Tibial nerve (tissue), 4 donors: ENCODE measurements at regions not wholly inside any gene's neighbourhood (a gene's known extent, or its start where the extent isn't known, plus 50 kb on each side); places are given as distances from the start of the nearest gene placed in this dataset.

Experiments used
- CTCF ChIP-seq, 5 experiments: fragments of 200-600 bp in 3 of 5; fragments of 450-650 bp in 2 of 5; sonication (generic) in 3 of 5; IDR thresholded peaks; one replicate each; pipeline ENCODE4 v1.5.1; 2016 to 2019; ENCODE audit warnings: antibody characterized with exemption in 5 of 5, mild to moderate bottlenecking in 3 of 5, moderate library complexity in 2 of 5
- EP300 ChIP-seq, 2 donors: sonication (generic); formaldehyde crosslinking; IDR thresholded peaks; one replicate each; pipeline ENCODE4 v1.6.1; 2017; ENCODE audit warnings: antibody characterized with exemption in 2 of 2, mild to moderate bottlenecking in 1 of 2
- POLR2A ChIP-seq, 2 donors: fragments of 450-650 bp; IDR thresholded peaks; one replicate each; pipeline ENCODE4 v1.6.1; 2017; ENCODE audit warnings: antibody characterized with exemption in 2 of 2, mild to moderate bottlenecking in 2 of 2, moderate library complexity in 2 of 2

- TF ChIP-seq CTCF (IDR thresholded peaks at IDR 0.05) (no peak), EP300 (IDR thresholded peaks at IDR 0.05) (no peak), POLR2A (IDR thresholded peaks at IDR 0.05) (no peak)
These were observed 503.3 kb upstream of the CDH5 start for GRCh38 chr16:65863236-65863635.
